AG10803 (cell line): ENCODE measurements at regions not wholly inside any gene's neighbourhood (a gene's known extent, or its start where the extent isn't known, plus 50 kb on each side); places are given as distances from the start of the nearest gene placed in this dataset.

Source experiments
- DNase-seq: peaks from one replicate; pipeline ENCODE4 v3.0.0; 2010; ENCODE audit warnings: low read depth
- H3K4me3 ChIP-seq: 2 replicates; pipeline ENCODE4 v1.5.1; 2011; ENCODE audit warnings: mild to moderate bottlenecking, low read length, control low read depth
- CTCF ChIP-seq: conservative IDR thresholded peaks from 2 replicates; pipeline ENCODE4 v1.5.1; 2011; ENCODE audit warnings: mild to moderate bottlenecking, low read length, control low read depth, inconsistent platforms

- peak; percentile 71 for DNase-seq
- peak; percentile 63 for TF ChIP-seq CTCF
Observed at GRCh38 chr7:17009007-17009719, 127.4 kb upstream of the AGR3 start.

GRCh38 chr7:17009933-17010332, 128.2 kb upstream of the AGR3 start:
- DNase-seq: no peak

More at GRCh38 chr7:17009007-17009719, 127.4 kb upstream of the AGR3 start:
- H3K4me3 ChIP-seq: no peak overlapping the region

GRCh38 chr7:17010637-17011300, 129.0 kb upstream of the AGR3 start:
- H3K4me3 ChIP-seq: no peak overlapping the region
- DNase-seq: no peak
- no peak for TF ChIP-seq CTCF

More at GRCh38 chr7:17009933-17010332, 128.2 kb upstream of the AGR3 start:
- no peak overlapping the region for H3K4me3 ChIP-seq
- TF ChIP-seq CTCF: no peak

- no peak for TF ChIP-seq CTCF
- DNase-seq: no peak
- H3K4me3 ChIP-seq: no peak overlapping the region
Observed at GRCh38 chr7:17013204-17013603, 131.4 kb upstream of the AGR3 start.

GRCh38 chr7:17014686-17015085, 132.9 kb upstream of the AGR3 start:
- no peak overlapping the region for H3K4me3 ChIP-seq
- no peak for DNase-seq
- TF ChIP-seq CTCF: no peak

GRCh38 chr7:17015598-17016031, 133.8 kb upstream of the AGR3 start:
- peak; percentile 85 for DNase-seq
- no peak for TF ChIP-seq CTCF
- no peak overlapping the region for H3K4me3 ChIP-seq

- DNase-seq: no peak
- H3K4me3 ChIP-seq: no peak overlapping the region
- no peak for TF ChIP-seq CTCF
Observed at GRCh38 chr7:17016402-17017010, 134.7 kb upstream of the AGR3 start.
